Fibroblast of pulmonary artery (primary cell): ENCODE measurements at regions not wholly inside any gene's neighbourhood (a gene's known extent, or its start where the extent isn't known, plus 50 kb on each side); places are given as distances from the start of the nearest gene placed in this dataset.

Experiments
- DNase-seq: peaks from one replicate; pipeline ENCODE4 v3.0.0-alpha.2; 2010; ENCODE audit warnings: low read depth
- H3K4me3 ChIP-seq: replicated peaks from 2 replicates; pipeline ENCODE4 v1.5.1; 2011; ENCODE audit warnings: low read depth, mild to moderate bottlenecking, control low read depth, low read length, moderate library complexity
- TF ChIP-seq, protein P1 (sequence below): IDR thresholded peaks from 2 replicates; pipeline ENCODE4 v1.5.1; 2011; ENCODE audit warnings: mild to moderate bottlenecking, control low read depth, low read length, inconsistent platforms; ENCODE audit errors: missing control alignments

DNA sequence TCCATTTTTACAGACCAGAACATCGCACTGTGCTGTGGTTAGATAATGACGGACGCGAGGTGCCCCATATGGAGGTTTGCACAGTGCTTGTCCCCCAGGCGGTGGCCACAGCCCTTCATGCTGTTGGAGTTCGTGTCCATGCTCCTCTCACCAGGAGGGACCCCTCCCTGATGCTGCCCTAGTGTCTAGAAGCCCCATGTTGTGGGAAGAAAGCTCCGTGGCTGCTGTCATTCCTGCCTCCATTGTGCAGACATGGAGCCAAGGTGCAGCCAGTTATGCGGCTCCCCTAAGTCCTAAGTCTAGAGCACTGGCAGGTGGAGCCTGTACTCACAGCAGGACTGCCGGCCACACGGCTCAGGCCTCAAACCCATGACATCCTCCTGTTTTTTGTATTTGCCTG lies 464.9 kb downstream of the EIPR1 start:
- DNase-seq: no peak
- TF ChIP-seq, protein P1, sequence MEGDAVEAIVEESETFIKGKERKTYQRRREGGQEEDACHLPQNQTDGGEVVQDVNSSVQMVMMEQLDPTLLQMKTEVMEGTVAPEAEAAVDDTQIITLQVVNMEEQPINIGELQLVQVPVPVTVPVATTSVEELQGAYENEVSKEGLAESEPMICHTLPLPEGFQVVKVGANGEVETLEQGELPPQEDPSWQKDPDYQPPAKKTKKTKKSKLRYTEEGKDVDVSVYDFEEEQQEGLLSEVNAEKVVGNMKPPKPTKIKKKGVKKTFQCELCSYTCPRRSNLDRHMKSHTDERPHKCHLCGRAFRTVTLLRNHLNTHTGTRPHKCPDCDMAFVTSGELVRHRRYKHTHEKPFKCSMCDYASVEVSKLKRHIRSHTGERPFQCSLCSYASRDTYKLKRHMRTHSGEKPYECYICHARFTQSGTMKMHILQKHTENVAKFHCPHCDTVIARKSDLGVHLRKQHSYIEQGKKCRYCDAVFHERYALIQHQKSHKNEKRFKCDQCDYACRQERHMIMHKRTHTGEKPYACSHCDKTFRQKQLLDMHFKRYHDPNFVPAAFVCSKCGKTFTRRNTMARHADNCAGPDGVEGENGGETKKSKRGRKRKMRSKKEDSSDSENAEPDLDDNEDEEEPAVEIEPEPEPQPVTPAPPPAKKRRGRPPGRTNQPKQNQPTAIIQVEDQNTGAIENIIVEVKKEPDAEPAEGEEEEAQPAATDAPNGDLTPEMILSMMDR: no peak
- H3K4me3 ChIP-seq: no peak overlapping the region

DNA sequence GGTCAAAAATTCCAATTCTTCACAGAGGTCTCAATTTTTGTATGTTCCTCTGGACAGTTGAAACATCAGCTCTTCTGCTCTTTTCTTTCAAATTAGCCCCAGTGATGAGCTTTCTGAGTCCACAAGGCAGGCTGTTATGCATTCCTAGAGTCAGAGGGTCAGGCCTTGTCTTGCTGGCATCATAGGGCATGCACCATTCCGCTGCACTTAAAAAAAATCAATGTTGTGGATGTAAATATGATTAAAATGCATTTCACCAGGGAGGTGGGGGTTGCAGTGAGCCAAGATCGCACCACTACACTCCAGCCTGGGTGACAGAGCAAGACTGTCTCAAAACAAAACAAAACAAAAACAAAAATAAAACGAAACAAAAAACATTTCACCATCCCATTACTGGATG lies 465.3 kb downstream of the EIPR1 start:
- TF ChIP-seq, protein P1: no peak
- DNase-seq: no peak

DNA sequence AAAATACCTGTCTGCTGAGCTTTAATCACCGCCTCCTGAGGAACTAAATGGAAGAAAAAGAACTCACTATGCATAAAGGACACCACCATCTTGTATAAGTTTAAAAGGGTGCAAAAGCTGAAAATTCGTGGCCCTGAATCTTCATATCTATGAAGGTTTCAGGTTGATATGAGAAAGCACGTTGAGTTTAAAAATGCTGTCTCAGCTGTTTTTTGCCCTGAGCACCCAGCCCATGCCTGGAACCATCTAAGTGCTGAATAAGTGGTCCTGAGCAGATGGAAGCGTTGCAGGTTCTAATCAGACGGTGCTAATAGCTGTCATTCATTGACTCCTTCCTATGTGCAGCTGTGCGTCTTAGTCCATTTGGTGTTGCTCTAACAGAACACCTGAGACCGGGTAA lies 467.4 kb downstream of the EIPR1 start:
- TF ChIP-seq, protein P1: no peak
- no peak for DNase-seq
- H3K4me3 ChIP-seq: no peak overlapping the region

More for the DNA sequence above, 465.3 kb downstream of the EIPR1 start:
- H3K4me3 ChIP-seq: no peak overlapping the region

DNA sequence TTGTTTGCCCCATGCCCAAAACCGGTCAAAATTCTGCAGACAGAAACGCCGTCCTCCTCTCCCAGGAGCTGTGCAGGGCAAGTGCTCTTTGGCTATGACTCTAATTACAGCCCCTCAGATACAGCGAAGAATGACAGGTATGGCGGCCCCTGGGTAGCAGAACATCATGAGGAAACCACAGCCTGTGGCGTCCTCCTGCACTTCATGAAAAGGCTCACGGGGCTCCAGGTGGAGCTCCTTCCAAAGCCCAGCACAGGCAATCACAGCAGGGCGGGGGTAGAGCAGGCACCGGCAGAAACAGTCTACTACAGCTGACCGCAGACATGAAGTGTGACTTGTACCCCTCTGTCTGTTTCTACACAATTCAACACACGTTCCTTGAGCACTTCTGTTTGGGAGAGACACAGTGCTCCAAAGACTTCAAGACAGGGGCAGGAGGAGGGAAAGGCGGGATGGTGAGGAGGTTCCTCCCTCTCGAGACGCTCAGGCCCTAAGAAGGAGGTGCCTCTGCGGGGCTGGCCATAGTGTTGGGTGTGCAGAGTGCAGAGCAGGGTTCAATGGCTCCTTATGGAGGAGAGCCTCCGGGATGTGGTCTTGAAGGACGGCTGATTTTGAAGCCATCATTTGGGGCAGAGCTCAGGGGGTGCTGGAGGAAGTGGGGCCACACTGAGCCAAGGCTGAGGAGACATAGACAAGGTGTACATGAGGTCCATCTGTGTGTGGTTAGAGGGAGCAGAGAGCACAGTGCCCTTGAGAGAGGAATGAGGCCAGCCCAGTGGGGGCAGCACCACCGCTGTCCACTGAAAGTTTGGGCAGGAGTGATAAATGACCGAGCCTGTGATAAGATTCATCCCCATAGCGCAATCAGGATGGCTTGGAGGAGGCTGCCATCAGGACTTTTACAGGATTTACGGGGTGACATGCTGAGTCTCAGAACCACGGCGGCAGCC lies 468.3 kb downstream of the EIPR1 start:
- no peak overlapping the region for H3K4me3 ChIP-seq
- no peak for DNase-seq
- TF ChIP-seq, protein P1: no peak

DNA sequence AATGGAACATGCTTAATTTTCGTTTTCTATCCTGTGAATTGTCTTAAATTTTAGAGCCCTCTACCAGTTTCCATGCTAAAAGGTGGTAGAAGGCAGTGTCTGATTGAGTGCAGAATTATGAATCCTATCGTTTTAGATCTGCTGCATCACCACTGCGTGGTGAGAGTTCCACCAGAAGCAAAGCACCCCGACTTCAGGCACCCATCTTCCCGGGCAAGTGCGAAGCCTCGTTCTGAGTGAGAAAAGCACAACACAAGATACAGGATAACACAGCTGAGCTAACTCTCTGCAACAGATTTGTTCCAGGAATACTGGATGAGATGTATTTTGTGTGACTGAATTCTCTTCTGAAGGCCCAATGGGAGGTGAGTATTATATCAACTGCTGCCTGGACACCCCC lies 471.5 kb downstream of the EIPR1 start:
- no peak overlapping the region for H3K4me3 ChIP-seq
- TF ChIP-seq, protein P1: no peak
- no peak for DNase-seq

DNA sequence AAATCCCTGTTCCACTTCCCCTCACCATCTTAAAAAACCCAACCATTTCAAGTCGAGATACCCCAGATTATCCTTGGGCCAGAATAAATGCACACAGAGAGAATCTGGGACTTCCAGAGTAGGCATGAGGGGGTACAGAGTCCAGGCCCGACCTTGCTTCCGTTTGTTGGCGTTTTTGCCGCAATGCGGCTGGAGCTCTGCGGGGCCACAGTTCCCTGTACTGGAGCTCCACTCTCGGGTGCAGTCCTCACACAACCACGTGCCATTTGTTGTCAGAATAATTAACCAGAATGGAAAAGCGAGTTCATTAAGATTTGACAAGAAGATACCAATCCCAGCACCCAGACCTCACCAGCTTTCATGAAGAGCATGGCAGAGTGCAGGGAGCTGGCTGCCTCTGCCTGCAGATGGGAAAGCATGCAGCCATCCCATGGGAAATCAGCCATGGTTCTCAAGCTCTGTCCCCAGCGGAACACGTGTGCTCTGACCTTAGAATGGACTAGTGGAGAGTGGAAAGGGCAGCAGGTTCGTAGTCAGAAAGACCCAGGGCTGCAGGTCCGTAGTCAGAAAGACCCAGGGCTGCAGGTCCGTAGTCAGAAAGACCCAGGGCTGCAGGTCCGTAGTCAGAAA lies 472.8 kb downstream of the EIPR1 start:
- no peak overlapping the region for H3K4me3 ChIP-seq
- no peak for DNase-seq
- TF ChIP-seq, protein P1: no peak
